HEK293T (cell line): ENCODE measurements at regions not wholly inside any gene's neighbourhood (a gene's known extent, or its start where the extent isn't known, plus 50 kb on each side); places are given as distances from the start of the nearest gene placed in this dataset.

Experiments
- CTCF ChIA-PET: fragments of 350-600 bp; formaldehyde crosslinking; extraction: SDS; loops from one replicate; lab custom pipeline; 2021; ENCODE audit warnings: antibody characterized with exemption, inconsistent platforms; lab: Yijun Ruan, JAX
- POLR2A ChIA-PET: fragments of 350-600 bp; formaldehyde crosslinking; extraction: SDS; loops from one replicate; lab custom pipeline; 2020; ENCODE audit warnings: antibody characterized with exemption, inconsistent platforms; lab: Yijun Ruan, JAX
- DNase-seq: peaks from one replicate; pipeline ENCODE4 v3.0.0; 2012; ENCODE audit warnings: mixed read lengths; ENCODE audit errors: extremely low spot score
- ARNT ChIP-seq: fragments of 450-650 bp; IDR thresholded peaks from 2 replicates; pipeline ENCODE4 v1.6.1; 2017; ENCODE audit warnings: mild to moderate bottlenecking
- BHLHE40 ChIP-seq: fragments of 450-650 bp; IDR thresholded peaks from 2 replicates; pipeline ENCODE4 v1.6.1; 2016; ENCODE audit warnings: mild to moderate bottlenecking, moderate library complexity, borderline replicate concordance
- CTBP1 ChIP-seq: fragments of 450-650 bp; IDR thresholded peaks from 2 replicates; pipeline ENCODE4 v1.6.1; 2016; ENCODE audit warnings: borderline replicate concordance
- ELF4 ChIP-seq: fragments of 450-650 bp; IDR thresholded peaks from 2 replicates; pipeline ENCODE4 v1.6.1; 2017; ENCODE audit warnings: antibody characterized with exemption
- FOXA1 ChIP-seq: fragments of 450-650 bp; IDR thresholded peaks from 2 replicates; pipeline ENCODE4 v1.6.1; 2016; ENCODE audit warnings: mild to moderate bottlenecking
- FOXK2 ChIP-seq: fragments of 450-650 bp; IDR thresholded peaks from 2 replicates; pipeline ENCODE4 v1.6.1; 2016; ENCODE audit warnings: mild to moderate bottlenecking
- FOXM1 ChIP-seq: fragments of 450-650 bp; IDR thresholded peaks from 2 replicates; pipeline ENCODE4 v1.6.1; 2017; ENCODE audit warnings: mild to moderate bottlenecking, borderline replicate concordance
- HDGF ChIP-seq: fragments of 450-650 bp; IDR thresholded peaks from 2 replicates; pipeline ENCODE4 v1.6.1; 2017; ENCODE audit warnings: antibody characterized with exemption, borderline replicate concordance
- L3MBTL2 ChIP-seq: fragments of 450-650 bp; conservative IDR thresholded peaks from 2 replicates; pipeline ENCODE4 v1.6.1; 2016; ENCODE audit warnings: mild to moderate bottlenecking
- LEF1 ChIP-seq: fragments of 450-650 bp; IDR thresholded peaks from 2 replicates; pipeline ENCODE4 v1.6.1; 2017; ENCODE audit warnings: mild to moderate bottlenecking, borderline replicate concordance
- NFRKB ChIP-seq: fragments of 450-650 bp; IDR thresholded peaks from 2 replicates; pipeline ENCODE4 v1.6.1; 2016; ENCODE audit warnings: mild to moderate bottlenecking, moderate library complexity
- SP1 ChIP-seq: fragments of 450-650 bp; IDR thresholded peaks from 2 replicates; pipeline ENCODE4 v1.6.1; 2017
- SUZ12 ChIP-seq: fragments of 450-650 bp; IDR thresholded peaks from 2 replicates; pipeline ENCODE4 v1.6.1; 2016; ENCODE audit warnings: mild to moderate bottlenecking
- TARDBP ChIP-seq: fragments of 450-650 bp; IDR thresholded peaks from 2 replicates; pipeline ENCODE4 v1.6.1; 2016
- ZNF384 ChIP-seq: fragments of 450-650 bp; IDR thresholded peaks from 2 replicates; pipeline ENCODE4 v1.6.1; 2016
- TF ChIP-seq, protein P1 (sequence below): fragments of 450-650 bp; IDR thresholded peaks from 2 replicates; pipeline ENCODE4 v1.6.1; 2016

DNA sequence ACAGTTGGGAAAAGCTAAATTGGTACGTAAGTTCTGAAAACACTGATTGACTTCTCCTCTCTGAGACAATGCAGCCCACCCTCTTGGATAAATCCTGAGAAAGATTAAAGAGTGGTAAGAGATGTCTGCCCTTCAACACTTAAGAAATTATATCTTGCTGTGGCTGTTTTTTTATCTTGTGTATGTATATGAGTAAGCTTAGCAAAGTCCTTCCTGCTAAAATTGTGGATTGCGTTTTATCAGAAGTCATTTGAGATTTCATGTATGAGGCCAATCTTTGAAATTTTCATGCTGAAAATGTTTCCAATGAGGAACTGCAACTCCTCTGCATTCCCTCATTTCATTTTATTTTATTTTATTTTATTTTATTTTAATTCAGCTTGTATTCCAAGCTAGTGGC lies 106.2 kb upstream of the INHBA start:
- ChIA-PET POLR2A (no interaction called here), CTCF (no interaction called here)
- DNase-seq: no peak
- TF ChIP-seq FOXM1 (no peak), ZNF384 (no peak), TARDBP (no peak), ARNT (no peak), FOXK2 (no peak), ELF4 (no peak), SP1 (no peak), NFRKB (no peak), CTBP1 (no peak), LEF1 (no peak), HDGF (no peak), SUZ12 (no peak), L3MBTL2 (no peak), BHLHE40 (no peak)
- TF ChIP-seq, protein P1, sequence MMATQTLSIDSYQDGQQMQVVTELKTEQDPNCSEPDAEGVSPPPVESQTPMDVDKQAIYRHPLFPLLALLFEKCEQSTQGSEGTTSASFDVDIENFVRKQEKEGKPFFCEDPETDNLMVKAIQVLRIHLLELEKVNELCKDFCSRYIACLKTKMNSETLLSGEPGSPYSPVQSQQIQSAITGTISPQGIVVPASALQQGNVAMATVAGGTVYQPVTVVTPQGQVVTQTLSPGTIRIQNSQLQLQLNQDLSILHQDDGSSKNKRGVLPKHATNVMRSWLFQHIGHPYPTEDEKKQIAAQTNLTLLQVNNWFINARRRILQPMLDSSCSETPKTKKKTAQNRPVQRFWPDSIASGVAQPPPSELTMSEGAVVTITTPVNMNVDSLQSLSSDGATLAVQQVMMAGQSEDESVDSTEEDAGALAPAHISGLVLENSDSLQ: no peak

DNA sequence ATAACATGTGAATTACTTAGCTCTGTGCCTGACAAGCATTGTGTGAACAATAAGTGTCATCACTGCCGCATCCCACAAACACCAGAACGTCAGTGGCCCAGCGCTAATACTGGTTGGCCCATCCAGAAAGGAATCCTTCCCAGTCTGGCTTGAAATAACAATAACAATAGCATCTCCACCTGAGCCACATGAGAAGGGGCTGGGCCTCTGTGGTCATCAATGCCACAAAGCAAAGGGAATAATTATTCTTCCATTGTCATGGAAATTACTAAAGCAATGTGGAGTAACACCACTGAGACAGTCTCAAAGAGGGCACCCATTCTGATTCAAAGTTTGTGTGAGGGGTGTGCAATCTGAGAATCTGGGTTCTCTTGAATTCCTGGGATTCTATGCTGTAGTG lies 105.7 kb upstream of the INHBA start:
- TF ChIP-seq ELF4 (no peak), L3MBTL2 (no peak), FOXK2 (no peak), SP1 (no peak), FOXM1 (no peak), ARNT (no peak), ZNF384 (no peak), BHLHE40 (no peak), LEF1 (no peak), TARDBP (no peak), HDGF (no peak)
- no peak for DNase-seq
- ChIA-PET CTCF (interaction anchor here (0.6 kb wide), 1 partner anchor 87 kb away, joined by 6 read pairs; no protein-coding TSS in a partner anchor), POLR2A (no interaction called here)

DNA sequence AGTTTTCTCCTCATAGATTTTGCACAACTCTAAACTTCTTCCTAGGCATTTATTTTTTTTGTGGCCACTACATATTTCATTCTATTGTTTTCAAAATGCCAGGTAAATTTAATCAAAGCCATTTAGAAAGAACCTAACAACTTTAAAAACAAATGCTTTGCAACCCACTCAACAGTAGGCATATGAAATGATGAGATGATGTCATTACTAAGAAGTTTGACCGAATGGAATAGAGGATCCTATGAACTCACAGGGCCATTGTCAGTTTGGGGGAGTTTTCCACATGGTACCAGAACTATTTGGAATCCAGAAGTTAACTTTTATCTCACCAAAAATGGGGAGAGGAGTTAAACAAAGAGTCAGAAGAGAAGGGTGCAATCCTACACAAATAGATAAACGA lies 100.7 kb upstream of the INHBA start:
- POLR2A ChIA-PET: no interaction called here
- CTCF ChIA-PET: no interaction called here
- TF ChIP-seq CTBP1 (no peak), FOXK2 (no peak), NFRKB (no peak), ZNF384 (no peak), ARNT (no peak), SP1 (no peak), BHLHE40 (no peak), HDGF (no peak), FOXM1 (no peak), ELF4 (no peak), TARDBP (no peak), LEF1 (no peak)
- TF ChIP-seq, protein P1: no peak

DNA sequence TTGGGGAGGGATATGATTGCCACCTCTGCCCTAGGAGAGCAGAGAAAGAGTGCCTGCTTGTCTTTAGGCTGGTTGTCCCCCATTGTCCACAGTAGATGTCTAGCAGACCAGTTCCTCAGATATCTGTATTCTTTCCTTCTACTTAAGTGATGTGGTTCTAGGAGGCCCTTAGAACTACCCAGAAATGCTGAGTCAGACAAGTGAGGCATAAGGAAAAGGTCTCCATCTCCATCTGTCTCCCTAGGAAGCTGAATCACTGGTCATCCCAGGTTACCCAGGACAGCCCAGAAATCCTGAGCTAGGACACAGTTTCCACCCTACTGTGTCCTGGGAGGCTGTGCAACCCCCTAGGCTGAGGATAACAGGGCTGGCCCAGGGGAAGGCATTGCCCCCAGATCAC lies 93.4 kb upstream of the INHBA start:
- ChIA-PET CTCF (no interaction called here), POLR2A (interaction anchor here (0.6 kb wide), 1 partner anchor 1617 kb away, joined by 4 read pairs; no protein-coding TSS in a partner anchor)
- no peak for DNase-seq
- TF ChIP-seq FOXK2 (no peak), ZNF384 (no peak), SP1 (no peak), CTBP1 (no peak), NFRKB (no peak), FOXM1 (no peak), ARNT (no peak), LEF1 (no peak), L3MBTL2 (no peak), TARDBP (no peak), ELF4 (no peak), SUZ12 (no peak), FOXA1 (no peak)

More for the DNA sequence above, 100.7 kb upstream of the INHBA start:
- no peak for DNase-seq

DNA sequence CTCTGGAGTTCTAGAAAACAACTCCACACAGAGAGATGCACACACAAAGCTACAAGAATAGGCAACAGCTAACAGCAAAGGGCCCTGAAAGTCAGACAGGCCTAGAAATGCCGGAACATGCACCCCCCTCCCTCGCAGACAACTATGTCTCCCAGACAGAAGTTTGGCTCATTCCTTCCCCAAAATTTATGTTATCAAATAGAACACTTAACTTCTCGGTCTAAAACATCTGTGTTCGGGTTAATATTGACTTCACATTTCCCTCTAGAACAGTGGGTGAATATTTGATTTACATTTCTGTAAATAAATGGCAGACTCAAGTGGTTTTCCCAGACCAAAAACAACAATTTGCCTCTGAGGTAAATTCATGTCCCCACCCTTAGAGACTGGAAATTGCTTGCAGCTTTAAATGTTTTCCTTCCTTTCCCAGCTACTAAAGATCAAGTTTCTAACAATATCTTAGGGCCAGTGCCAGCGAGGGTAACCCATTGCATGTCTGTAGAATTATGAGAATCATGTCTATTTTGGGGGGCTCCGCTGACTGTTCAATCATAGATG lies 92.5 kb upstream of the INHBA start:
- ChIA-PET CTCF (interaction anchor here (0.6 kb wide), 1 partner anchor 19 kb away, joined by 3 read pairs; no protein-coding TSS in a partner anchor), POLR2A (no interaction called here)
- DNase-seq: no peak
- TF ChIP-seq SP1 (no peak), LEF1 (no peak), FOXM1 (no peak), ZNF384 (no peak)

DNA sequence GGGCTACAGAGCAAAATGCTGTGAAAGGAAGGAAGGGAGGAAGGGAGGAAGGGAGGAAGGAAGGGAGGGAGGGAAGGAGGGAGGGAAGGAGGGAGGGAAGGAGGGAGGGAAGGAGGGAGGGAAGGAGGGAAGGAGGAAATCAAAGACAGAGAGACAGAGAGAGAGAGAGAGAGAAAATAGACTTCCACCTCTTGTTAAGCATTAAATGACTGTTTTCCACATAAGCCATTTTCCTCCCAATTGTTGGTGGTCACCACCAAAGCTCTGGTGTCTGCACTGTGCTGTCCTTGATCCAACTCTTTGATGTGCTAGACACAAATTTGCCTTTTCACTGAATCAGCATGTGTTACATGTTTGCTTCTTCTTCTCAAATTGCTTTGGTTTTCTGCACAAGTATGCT lies 90.7 kb upstream of the INHBA start:
- ChIA-PET POLR2A (no interaction called here), CTCF (no interaction called here)

DNA sequence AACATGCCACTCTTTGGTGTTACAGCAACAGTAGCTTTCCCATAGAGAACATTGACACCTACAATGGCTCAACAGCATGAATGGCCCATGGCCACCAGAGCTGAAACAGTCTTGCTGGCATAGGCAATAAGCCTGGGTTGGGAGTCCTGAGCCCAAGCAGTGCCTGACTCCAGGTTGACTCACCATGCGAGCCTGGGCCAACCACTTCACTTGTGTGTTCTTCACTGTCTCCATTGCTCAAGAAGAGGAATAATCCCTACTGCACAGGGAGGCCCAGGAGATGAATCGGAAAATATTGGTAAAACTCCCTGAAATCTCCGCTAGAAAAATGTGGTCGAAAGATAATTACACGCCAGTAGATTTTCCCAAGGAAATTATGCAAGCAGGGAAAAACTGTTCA lies 89.2 kb upstream of the INHBA start:
- DNase-seq: no peak
- ChIA-PET CTCF (no interaction called here), POLR2A (no interaction called here)
- no peak for TF ChIP-seq NFRKB
- no peak for TF ChIP-seq CTBP1
- TF ChIP-seq ELF4: no peak
- TF ChIP-seq FOXK2: no peak
- no peak for TF ChIP-seq ZNF384
- TF ChIP-seq FOXM1: no peak
- TF ChIP-seq ARNT: no peak
- TF ChIP-seq, protein P1: no peak
- no peak for TF ChIP-seq L3MBTL2
- TF ChIP-seq SP1: no peak
- TF ChIP-seq SUZ12: no peak
- TF ChIP-seq BHLHE40: no peak
- TF ChIP-seq LEF1: no peak
- no peak for TF ChIP-seq TARDBP

More for the DNA sequence above, 90.7 kb upstream of the INHBA start:
- no peak for TF ChIP-seq BHLHE40
- TF ChIP-seq FOXM1: no peak
- no peak for TF ChIP-seq HDGF
- no peak for TF ChIP-seq FOXK2
- DNase-seq: no peak
